ENCODE measurements at regions not wholly inside any gene's neighbourhood (a gene's known extent, or its start where the extent isn't known, plus 50 kb on each side); places are given as distances from the start of the nearest gene placed in this dataset.
"Not testable (repeated sequence)": the region's sequence is repeated elsewhere in the genome, so short reads cannot be mapped to it uniquely, and the experiment has no call there.

DNA sequence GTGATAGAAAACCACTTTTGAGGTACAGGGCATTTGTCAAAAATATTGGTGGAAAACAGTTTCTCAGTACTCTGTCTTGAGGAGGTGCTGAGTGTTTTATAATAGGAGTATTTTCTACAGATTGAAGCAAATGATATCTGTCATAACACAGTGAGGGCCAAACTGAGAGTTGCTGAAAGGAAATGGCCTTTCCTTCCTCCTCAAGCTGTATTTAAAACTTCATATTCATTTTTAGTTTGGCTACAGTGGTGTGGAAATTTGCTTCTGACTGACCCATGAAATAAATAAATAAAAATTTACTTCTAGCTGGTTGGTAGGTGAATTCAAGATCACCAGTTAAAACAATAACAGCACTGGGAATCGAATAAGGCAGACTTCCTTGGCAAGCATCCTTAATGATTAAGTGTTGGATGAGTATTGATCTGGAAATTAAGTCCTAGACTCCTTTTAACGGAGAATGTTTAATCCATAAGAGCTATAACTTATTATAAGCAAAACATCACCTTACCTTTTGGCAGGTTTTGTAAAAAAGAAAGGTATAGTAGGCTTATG lies 828.6 kb upstream of the CITED2 start:
- Mint-ChIP-seq H3K4me1 (no peaks in the 10 kb centered on the region), H3K27me3 (no peaks in the 10 kb centered on the region), H3K27ac (no peak overlapping the region), H3K9me3 (no peaks in the 10 kb centered on the region), H3K36me3 (ENCODE audit: low read depth) (no peaks in the 10 kb centered on the region), H3K4me3 (no peak overlapping the region)
- no peak for ATAC-seq (ENCODE audit: low read depth)
- POLR2A ChIA-PET: no interaction called here
- TF ChIP-seq, protein P1, sequence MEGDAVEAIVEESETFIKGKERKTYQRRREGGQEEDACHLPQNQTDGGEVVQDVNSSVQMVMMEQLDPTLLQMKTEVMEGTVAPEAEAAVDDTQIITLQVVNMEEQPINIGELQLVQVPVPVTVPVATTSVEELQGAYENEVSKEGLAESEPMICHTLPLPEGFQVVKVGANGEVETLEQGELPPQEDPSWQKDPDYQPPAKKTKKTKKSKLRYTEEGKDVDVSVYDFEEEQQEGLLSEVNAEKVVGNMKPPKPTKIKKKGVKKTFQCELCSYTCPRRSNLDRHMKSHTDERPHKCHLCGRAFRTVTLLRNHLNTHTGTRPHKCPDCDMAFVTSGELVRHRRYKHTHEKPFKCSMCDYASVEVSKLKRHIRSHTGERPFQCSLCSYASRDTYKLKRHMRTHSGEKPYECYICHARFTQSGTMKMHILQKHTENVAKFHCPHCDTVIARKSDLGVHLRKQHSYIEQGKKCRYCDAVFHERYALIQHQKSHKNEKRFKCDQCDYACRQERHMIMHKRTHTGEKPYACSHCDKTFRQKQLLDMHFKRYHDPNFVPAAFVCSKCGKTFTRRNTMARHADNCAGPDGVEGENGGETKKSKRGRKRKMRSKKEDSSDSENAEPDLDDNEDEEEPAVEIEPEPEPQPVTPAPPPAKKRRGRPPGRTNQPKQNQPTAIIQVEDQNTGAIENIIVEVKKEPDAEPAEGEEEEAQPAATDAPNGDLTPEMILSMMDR (IDR thresholded peaks at IDR 0.05): no peak
- DNase-seq: no peak
- intact Hi-C loops (cut with micrococcal nuclease): no loop called here
- CTCF ChIA-PET: no interaction called here

DNA sequence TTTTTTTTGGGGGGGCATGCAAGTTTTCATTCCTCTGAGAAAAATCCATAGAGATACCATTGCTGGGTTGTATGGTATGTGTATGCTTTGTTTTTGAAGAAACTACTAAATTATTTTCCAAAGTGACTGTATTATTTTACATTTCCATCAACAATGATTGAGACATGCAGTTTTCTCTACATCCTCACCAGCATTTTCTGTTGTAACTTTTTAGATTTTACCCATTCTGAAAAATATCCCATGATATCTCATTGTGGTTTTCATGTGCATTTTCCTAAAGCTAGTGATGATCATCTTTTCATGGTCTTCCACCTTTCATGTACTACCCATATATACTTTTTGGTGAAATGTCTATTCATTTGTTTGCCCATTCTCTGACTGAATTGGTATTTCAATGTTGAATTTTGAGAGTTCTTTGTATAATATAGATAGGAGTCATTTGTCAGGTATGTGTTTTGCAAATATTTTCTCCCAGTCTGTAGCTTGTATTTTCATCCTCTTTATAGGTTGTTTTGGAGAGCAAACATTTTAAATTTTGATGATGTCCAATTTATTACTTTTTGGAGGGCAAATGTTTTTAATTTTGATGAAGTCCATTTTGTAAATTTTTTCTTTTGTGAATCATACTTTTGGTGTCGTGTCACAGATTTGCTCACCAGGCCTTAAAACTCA lies 827.5 kb upstream of the CITED2 start:
- Mint-ChIP-seq H3K27me3 (no peaks in the 10 kb centered on the region), H3K4me1 (no peaks in the 10 kb centered on the region), H3K36me3 (ENCODE audit: low read depth) (no peaks in the 10 kb centered on the region), H3K4me3 (no peak overlapping the region), H3K27ac (no peak overlapping the region), H3K9me3 (no peaks in the 10 kb centered on the region)
- TF ChIP-seq, protein P1 (IDR thresholded peaks at IDR 0.05): no peak
- POLR2A ChIA-PET: no interaction called here
- intact Hi-C loops (cut with micrococcal nuclease): no loop called here
- CTCF ChIA-PET: no interaction called here
- DNase-seq (no peak), ATAC-seq (ENCODE audit: low read depth) (no peak)

DNA sequence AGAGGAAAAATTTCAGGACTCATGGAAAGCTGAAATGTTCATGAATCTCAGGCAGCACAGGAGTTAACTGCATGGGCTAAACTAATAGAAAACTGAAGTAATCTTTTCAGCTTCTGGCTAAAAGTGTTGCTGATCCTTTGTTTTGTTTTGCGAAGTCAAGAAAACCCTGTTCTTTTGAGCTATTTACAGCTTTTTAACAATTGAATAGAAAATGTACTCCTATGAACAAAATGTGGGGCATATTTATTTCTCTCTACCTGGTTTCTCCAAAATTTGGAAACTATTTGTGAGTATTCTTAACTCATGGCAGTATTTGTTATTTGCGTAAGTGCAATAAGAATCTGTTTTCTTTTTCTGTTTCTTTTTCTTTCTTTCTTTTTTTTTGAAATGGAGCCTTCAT lies 818.8 kb upstream of the CITED2 start:
- no peaks in the 10 kb centered on the region for H3K36me3 Mint-ChIP-seq (ENCODE audit: low read depth)
- ChIA-PET POLR2A (no interaction called here), CTCF (no interaction called here)
- ATAC-seq (ENCODE audit: low read depth): no peak
- intact Hi-C loops (cut with micrococcal nuclease): no loop called here
- H3K4me1 Mint-ChIP-seq: no peaks in the 10 kb centered on the region
- no peaks in the 10 kb centered on the region for H3K27me3 Mint-ChIP-seq
- H3K9me3 Mint-ChIP-seq: peaks cover 15% of the 10 kb centered on the region
- H3K27ac Mint-ChIP-seq: no peak overlapping the region
- TF ChIP-seq, protein P1 (IDR thresholded peaks at IDR 0.05): no peak
- no peak for DNase-seq
- H3K4me3 Mint-ChIP-seq: no peak overlapping the region

DNA sequence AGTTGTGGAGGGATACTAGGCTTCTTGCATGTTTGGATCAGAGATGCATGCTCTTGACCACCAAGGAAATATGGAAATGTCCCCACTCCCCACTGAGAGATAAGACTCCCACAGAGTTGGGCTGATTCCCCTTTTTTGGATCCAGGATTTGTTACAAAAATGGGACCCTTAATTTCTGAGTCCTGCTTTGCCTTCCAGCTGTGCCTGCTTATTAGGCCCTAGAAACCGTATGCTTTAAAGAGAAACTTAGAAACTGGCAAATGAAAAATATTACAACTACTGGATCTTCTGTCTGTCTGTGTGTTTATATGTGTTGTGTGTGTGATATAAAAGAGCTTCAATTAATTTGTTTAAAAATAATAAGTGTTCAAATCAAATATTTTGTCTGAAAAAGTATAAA lies 817.6 kb upstream of the CITED2 start:
- no peaks in the 10 kb centered on the region for H3K4me1 Mint-ChIP-seq
- H3K27ac Mint-ChIP-seq: no peak overlapping the region
- TF ChIP-seq, protein P1 (IDR thresholded peaks at IDR 0.05): no peak
- H3K4me3 Mint-ChIP-seq: no peak overlapping the region
- no peak for DNase-seq
- peaks cover 17% of the 10 kb centered on the region for H3K9me3 Mint-ChIP-seq
- no peaks in the 10 kb centered on the region for H3K36me3 Mint-ChIP-seq (ENCODE audit: low read depth)
- H3K27me3 Mint-ChIP-seq: no peaks in the 10 kb centered on the region
- intact Hi-C loops (cut with micrococcal nuclease): no loop called here
- ChIA-PET POLR2A (no interaction called here), CTCF (no interaction called here)
- no peak for ATAC-seq (ENCODE audit: low read depth)

DNA sequence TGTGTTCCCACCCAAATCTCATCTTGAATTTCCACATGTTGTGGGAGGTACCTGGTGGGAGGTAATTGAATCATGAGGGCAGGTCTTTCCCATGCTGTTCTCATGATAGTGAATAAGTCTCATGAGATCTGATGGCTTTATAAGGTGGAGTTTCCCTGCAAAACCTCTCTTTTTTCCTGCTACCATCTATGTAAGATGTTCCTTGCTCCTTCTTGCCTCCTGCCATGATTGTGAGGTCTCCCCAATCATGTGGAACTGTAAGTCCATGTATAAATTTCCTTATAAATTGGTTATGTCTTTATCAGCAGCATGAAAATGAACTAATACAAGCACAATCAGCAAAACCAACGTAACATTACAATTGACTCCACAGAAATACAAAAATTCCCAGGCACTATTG lies 814.8 kb upstream of the CITED2 start:
- intact Hi-C loops (cut with micrococcal nuclease); H3K4me3 Mint-ChIP-seq; DNase-seq; H3K36me3 Mint-ChIP-seq (ENCODE audit: low read depth); H3K27ac Mint-ChIP-seq; CTCF ChIA-PET; H3K27me3 Mint-ChIP-seq; POLR2A ChIA-PET; H3K4me1 Mint-ChIP-seq; ATAC-seq (ENCODE audit: low read depth): not testable (repeated sequence)
- H3K9me3 Mint-ChIP-seq: peaks cover 15% of the 10 kb centered on the region

DNA sequence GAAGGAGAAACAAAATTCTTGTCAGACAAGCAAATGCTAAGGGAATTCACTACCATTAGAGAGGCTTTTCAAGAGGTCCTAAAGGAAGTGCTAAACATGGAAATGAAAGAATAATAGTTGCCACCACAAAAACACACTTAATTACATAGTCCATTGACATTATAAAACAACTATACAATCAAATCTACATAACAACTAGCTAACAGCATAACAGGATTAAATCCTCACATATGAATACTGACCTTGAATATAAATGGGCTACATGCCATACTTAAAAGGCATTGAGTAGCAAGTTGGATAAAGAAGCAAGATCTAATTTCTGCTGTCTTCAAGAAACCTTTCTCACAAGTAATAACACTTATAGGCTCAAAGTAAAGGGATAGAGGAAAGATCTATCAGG lies 811.5 kb upstream of the CITED2 start:
- TF ChIP-seq, protein P1 (IDR thresholded peaks at IDR 0.05): no peak
- Mint-ChIP-seq H3K9me3 (peaks cover 3% of the 10 kb centered on the region), H3K36me3 (ENCODE audit: low read depth) (no peaks in the 10 kb centered on the region), H3K27ac (no peak overlapping the region), H3K27me3 (no peaks in the 10 kb centered on the region), H3K4me1 (no peaks in the 10 kb centered on the region), H3K4me3 (no peak overlapping the region)
- intact Hi-C loops (cut with micrococcal nuclease): no loop called here
- POLR2A ChIA-PET: no interaction called here
- no peak for ATAC-seq (ENCODE audit: low read depth)
- CTCF ChIA-PET: no interaction called here
- DNase-seq: no peak
